Endothelial cell of hepatic sinusoid (primary cell): ENCODE measurements at regions not wholly inside any gene's neighbourhood (a gene's known extent, or its start where the extent isn't known, plus 50 kb on each side); places are given as distances from the start of the nearest gene placed in this dataset.

Source experiments
- in situ Hi-C: cut with HindIII; loops from 2 replicates; pipeline ENCODE4 v1.10.0; 2017; ENCODE audit warnings: low sequenced_read_pairs

DNA sequence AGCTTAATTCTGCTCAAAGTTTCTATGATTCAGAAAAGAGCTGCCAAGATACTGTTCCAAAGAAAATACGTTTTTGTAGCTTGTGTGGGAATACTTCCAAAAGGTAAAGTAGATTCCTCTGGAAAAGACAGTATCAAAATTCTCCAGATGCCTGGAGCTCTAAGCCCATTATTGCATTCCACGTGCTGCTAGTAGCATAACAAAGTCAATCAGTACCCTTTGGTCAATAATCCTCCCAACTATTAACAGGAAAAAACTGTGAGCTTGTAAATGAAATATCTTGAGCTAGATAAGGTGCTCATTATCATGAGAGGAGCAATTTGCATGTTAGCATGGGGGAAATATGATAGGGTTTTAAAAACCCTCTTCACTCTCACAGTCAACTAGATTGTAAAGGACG is 229.5 kb upstream of the TYRP1 start:
- in situ Hi-C loops: no loop called here

DNA sequence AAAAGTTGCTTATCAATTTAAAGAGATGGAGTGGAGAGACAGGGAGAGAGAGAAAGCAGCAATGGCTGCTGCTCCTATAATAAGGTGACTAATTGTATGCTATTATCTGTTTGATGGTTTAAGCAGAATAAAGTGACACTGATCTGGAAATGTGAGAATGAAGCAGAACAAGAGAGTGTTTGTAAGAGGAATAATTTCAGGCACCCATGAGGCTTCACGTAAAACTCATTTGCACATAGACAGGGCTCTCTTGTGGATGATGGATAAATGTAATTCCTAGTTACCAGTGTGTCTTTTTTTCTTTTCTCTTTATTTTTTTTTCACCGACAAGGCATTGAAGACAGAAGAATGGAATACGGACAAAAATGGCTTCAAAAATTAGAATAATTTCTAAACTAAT is 228.8 kb upstream of the TYRP1 start:
- in situ Hi-C loops: no loop called here

DNA sequence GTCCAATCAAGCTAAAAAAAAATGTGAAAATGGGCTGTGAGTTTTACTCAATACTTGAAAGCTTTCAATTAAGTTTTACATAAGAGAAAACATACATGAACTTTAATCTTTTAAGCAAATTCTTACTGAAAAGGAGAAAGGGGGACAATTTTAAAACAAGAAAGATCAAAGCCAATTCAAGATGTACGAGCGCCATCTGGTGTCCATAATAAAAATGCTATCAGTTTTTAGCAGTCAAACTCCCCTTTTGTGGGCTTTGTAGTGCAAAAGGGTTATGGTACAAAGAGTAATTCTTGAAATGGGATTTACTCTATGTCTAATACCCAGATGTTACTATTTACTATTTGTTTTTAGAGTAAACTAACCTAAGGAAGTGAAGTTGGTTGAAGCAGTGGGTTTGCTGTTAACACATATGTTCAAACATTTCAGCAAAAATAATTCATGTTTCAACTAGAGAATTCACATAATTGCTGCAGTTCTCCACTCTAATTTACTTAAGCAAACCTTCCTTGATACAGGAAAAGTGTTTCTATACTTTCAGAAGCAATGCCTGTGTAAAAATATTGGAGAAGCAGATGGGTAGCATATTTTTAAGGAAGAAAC is 228.2 kb upstream of the TYRP1 start:
- in situ Hi-C loops: no loop called here

DNA sequence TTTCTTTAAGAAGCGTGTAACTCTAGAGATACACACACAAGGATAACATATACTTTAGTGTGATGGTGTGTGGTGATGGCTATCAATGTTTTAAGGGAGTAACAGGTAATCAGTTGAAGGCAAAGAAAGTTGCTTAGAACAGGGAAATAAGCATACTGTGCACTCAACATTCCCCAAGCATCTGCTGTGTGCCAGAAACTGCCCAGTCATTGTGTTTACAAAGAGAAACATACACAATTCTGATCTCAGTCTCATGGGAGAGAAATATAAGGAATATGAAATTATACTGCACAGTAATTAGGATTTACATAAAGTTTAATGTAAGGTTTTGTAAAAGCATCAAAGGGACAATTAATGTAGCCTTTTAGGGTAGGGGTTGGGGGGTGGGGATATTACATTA is 224.1 kb upstream of the TYRP1 start:
- in situ Hi-C loops: no loop called here

DNA sequence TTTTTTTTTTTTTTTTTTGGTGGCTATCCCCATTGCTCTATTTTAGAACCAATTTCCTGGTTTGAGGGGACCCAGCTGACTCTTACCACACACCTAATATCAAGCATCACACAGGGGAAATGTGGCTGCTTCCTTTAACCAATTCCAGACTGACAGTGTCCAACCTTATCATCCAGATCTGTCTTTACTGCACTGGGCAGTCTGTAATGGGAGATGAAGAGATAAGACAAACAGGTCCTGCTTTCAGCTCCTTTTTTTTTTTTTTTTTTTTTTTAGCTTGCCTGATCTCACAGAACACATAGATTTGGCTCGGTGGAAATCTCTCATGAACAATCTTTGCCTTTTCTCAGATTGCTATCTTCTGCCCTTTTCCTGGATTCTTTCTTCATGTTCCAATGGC is 198.8 kb upstream of the TYRP1 start:
- in situ Hi-C loops: no loop called here

DNA sequence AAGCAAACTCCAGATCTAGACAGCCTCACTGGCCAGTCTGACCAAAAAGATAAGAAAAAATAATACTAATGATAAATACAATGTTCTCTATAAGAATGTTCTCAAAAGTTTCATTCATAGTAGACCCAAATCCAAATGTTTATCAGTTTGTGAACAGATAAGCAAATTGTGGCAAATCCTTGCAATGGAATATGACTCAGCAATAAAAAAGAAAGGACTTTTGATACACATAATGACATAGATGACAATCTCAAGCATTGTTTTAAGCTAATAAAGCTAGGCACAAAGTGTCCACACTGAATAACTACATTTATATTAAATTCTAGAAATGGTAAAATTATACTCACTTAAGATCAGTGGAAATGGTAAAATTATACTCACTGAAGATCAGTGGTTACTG is 195.4 kb upstream of the TYRP1 start:
- in situ Hi-C loops: no loop called here

DNA sequence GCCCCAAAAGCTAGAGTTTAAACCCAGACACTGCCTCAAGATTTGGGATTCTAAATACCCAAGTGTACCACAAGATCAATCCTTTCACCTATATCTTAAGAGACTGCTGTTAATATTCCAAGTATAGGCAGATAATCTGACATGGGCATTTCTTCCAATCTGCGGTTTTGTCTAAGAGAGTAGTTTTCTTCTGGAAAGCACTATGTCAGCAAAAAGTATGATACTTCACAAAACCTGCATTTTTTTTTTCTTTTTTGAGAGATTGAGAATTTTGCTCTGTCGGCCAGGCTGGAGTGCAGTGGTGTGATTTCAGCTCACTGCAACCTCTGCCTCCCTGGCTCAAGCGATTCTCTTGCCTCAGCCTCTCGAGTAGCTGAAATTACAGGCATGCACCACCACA is 190.7 kb upstream of the TYRP1 start:
- in situ Hi-C loops: no loop called here

DNA sequence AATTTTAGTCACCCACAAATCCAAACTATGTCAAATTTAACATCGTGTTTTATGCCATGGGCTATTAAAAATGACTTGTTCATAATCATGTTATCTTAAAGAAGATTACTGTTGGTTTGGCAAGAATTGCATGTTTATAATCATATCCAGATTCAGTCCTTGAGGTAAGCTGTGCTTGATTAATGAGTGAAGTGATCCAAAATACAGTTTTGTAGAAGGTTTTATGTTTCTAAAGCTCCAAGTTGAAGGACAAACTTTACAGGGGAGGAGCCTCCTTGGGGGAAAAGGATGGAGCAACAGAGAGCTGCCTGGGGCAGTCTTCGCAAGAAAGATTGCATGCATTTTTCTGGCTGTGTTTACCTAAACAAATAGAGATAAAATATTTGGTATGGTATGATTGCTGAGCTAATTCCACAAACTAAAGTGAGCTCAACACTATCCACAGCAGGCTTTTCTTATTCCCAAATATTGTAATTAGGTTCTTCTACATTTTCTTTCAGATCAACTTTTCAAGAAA is 189.5 kb upstream of the TYRP1 start:
- in situ Hi-C loops: no loop called here

DNA sequence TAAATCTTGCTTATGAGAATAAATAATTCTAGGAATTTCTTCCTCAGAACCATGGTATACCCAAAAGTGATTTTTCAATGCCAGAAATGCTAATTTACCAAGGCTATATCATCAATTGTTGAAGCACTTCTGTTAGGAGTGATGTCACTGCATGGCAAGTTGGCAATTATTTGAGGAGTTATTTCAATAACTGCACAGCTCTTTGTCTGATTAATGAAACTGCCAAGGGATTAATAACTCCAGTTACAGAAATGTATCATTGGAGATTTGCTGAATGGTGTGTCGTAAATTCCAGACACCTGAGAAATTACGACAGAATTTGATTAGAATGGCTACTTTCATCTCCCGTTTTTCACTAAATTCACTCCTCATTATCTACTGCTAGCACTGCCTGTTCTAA is 182.6 kb upstream of the TYRP1 start:
- in situ Hi-C loops: no loop called here

DNA sequence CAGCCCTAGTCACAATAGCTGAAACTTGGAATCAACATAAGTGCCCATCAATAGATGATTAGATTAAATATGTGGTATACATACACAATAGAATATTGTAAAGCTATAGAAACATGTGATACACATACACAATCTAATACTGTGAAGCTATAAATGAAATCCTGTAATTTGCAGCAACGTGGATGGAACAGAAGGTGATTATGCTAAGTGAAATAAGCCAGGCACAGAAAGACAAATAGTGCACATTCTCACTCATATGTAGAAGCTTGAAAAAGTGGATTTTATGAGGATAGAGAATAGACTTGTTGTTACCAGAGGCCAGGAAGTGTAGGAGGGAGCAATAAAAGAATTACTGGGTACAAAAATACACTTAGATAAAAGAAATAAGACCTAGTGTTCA is 181.5 kb upstream of the TYRP1 start:
- in situ Hi-C loops: no loop called here

DNA sequence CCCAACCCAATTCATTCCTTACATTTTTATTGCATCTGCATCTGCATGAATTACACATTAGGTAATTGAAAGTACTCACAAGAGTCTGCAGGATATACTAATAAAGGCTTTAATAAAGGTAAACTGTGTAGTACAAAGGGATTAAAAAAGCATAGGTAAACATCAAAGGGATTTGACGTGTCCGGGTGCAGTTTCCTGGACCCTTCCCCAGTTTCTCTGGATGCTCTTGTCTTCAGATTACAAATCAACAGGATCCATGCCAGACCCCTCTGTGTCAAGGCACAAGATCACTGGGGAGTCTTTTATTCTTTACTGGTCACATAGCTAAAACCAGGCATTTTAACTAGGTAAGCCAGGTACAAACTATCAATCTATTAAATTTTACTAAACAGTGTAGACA is 177.2 kb upstream of the TYRP1 start:
- in situ Hi-C loops: no loop called here

DNA sequence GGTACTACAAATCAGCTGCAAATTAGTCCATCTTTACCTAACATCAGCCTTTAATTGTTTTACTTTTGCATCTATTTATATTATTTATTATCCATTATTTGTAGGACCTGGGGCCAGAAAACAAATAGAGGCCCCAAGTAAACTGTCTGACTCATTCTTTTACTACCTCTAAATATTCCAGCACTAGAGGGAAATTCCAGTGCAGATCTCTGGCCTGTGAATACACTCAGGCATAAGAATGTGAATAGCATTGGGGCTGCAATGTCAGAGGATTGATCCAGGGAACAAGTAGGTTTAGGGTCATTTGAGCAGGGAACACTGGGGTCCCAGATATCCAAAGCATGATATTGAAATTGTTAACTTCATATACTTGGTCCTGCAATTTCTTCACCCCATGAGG is 176.6 kb upstream of the TYRP1 start:
- in situ Hi-C loops: no loop called here

DNA sequence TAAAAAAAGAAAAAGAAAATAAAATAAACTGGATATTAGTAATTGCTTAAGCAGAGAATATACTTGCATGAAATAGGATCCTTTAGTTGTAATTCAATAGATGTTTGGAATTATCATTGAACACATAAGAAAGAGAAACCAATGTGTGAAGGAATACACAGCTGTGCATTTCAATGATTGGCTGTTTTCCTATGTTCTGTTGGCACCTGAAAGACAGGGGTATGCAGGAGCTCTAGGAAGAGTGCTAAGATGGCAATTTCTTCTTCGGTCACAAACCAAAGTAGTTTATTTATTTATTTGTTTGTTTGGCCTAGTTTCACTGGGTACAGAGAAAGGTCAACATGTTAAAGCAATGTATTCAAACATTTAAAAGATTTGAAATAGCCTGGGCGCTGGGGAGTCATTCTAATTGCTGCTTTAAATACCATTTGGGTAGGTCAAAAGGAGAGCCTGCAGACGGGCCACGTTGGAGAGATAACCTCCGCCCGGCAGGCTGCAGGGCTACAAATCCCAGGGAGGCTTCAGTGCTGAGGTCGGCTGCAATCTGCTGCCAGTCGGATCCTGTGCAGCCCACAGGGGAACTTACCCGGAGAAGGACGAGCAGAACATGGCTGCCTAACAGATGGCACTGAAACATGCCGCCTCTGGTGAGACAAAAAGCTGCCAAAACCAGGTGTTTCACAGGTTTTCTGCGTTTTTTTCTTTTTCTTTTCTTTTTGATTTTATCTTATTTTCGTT is 154.2 kb upstream of the TYRP1 start:
- in situ Hi-C loops: no loop called here

DNA sequence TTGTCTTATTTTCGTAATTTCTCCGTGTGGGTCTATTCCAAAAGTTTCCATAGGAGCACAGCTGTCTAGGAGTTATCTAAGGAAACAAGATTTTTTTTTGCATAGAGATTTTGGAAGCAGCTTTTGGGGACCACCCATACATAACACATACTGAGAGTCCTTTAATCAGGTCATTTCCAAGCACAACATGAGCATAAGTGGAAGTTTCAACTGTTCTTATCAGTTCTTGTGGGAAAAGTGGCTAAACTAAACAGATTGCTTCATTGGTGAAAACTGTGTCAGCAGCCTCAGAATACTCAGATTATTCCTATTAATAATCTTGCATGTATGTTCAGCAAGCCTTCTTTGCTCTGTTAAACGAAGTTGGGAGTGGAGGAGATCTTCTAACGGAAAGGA is 153.6 kb upstream of the TYRP1 start:
- in situ Hi-C loops: no loop called here

DNA sequence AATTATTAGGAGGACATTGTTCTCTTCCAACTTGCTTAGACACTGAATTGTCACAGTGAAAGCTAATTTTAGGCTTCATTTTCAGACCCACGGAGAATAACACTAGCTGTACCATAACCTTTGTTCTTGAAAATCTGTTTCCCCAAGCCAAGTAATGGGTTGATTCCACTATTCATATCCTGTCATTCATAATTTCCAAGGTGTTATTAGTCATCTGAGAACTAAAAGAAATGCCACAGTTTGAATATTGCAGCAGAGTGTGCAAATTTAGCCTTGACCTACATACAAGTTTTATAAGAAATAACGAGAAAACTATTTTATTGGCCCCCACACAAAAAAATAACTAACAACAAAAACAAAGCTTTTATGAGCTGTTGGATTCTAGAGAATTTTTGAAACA is 148.5 kb upstream of the TYRP1 start:
- in situ Hi-C loops: no loop called here

DNA sequence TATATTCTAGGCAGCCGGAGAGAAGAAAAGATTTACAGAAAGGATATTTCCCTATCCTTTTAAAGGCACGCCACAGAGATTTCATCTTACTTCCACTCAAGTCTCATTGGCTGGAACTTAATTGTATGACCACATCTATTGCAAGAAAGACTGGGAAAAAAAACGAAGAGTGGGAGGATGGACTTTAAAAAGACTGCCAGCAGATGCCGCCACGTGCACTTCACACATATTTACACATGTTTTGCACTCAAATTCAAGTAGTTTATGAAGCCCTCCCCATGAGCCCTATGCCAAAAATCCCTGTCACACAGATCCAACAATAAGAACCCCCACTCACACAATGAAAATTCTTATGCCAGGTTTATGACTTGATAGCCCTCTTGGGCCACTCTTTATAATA is 138.5 kb upstream of the TYRP1 start:
- in situ Hi-C loops: no loop called here

DNA sequence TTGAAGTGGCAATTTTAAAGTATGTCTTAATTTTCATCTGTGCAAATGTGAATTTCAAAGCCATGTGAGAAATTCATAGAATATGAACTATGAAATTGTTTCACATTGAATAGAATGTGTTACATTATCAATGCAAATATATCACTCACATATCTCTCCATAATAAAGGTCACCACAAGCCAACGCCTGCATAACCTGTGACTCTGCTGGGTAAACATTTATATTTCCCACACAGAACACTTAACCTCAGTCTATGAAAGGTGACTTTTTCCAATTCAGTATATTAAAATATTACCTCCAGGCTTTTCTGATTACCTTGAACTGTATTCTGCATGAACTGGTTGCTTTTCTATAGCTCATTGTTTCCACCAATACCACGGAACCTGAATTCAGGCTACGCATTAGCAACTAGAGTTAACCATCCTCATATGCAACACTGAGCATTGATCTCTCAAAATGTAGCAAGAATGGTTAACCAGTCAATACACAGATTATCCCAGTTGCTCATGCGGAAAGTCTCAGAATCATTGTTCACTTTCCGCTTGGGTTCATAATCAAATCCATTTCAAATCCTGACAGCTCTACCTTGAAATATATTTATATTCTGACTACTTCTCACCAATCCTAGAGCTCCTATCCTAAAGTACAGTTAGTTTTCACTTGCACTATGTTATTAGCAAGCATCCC is 126.6 kb upstream of the TYRP1 start:
- in situ Hi-C loops: no loop called here

DNA sequence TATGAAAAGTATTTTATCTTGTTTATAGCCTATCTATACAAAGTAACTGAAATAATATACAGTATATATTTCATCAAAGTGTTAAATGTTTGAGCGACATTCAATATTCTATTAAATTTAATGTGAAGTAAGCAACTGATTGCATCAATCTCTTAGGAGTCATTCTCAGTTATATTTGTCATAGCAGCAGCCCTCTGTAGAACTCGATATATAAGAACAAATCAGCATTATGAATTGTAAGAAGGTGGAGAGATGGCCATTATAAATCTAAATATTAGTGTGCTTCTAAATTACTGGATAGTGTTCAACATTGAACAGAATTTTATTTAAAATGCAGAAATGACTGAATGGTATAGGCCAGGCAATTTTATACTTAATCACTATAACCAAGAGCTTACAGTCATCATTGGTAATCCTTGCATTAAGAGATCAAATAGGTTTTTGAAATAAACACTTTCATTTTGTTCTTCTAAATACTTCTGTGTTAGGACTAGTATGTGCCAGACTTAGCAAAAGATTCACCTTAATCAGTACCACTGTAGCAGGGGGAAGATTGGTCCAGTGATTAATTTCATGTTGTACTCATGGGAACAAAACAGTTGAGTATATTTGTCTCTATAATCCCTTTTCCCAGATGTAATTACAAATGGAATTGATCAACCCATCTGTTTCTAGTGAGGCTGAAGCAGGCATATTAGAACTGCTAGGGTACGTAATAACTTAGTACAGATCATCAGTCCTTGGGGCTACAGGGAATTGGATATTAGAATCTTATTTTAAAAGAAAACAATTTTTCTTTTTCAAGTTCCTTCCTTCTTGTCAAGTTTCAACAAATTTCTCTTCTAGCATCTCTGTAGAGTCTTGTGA is 108.3 kb upstream of the TYRP1 start:
- in situ Hi-C loops: no loop called here

DNA sequence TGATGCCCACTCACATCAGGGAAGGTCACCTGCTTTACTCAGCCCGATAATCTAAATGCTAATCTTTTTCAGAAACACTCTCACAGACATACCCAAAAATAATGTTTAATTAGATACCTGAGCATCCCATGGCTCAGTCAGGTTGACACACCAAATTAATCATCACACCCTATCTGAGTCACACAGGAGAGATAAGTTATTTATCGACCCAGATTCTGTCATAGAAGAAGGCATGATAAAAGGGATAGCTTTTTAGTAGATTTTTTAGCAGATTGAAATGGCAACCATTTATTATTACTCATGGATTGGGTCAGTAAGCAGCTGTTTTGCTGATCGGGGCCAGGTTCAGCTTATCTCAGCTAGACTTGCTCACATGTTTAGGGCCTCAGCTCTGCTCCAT is 97.8 kb upstream of the TYRP1 start:
- in situ Hi-C loops: no loop called here

DNA sequence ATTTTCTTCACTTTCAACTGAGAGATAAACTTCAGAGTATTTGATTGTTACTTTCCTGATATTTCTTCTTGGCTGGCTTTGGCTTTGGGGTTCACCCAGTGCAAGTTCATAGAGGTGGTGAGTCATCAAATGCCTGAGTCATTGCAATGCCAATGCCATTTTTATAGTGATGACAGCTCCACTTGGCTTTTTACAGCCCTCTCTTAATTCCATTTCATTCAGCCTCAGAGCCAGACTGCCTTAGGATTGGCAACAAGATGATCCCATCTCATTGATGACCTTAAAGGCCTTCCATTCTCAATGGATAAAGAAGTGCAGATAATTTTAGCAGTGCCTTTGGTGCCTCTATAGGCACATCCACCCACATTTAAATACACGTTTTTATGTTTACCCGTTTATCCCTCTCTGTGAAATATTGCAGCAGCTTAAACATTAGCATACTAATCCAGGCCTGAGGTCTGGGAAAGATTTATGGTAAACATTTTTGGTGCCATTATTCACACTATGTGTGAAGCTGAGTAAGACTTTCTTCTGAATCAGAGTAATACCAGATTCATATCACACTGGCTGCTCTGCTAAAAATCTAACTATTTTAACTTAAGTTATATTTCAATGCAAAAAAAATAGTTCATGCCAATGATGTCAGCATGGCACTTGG is 88.9 kb upstream of the TYRP1 start:
- in situ Hi-C loops: no loop called here
